Gastroesophageal sphincter (tissue), 4 donors: ENCODE measurements at regions not wholly inside any gene's neighbourhood (a gene's known extent, or its start where the extent isn't known, plus 50 kb on each side); places are given as distances from the start of the nearest gene placed in this dataset.
"Not testable (repeated sequence)": the region's sequence is repeated elsewhere in the genome, so short reads cannot be mapped to it uniquely, and the experiment has no call there.

Source experiments
- ATAC-seq: fragments of 150-250 bp; one replicate; pipeline ENCODE4 v1.9.1; 2016; ENCODE audit warnings: mild to moderate bottlenecking, moderate library complexity
- H3K27ac ChIP-seq, 4 donors: fragments of 200-600 bp; sonication (generic) in 3 of 4; 1 replicate in 3 of 4; 2 replicates in 1 of 4; pipeline ENCODE4 v1.5.1; 2016 to 2019
- H3K27me3 ChIP-seq: fragments of 200-600 bp; sonication (generic); one replicate; pipeline ENCODE4 v1.5.1; 2019
- H3K36me3 ChIP-seq, 2 donors: fragments of 200-600 bp; sonication (generic); one replicate each; pipeline ENCODE4 v1.5.1; 2019; ENCODE audit warnings: control low read depth in 1 of 2
- H3K4me1 ChIP-seq, 3 donors: fragments of 200-600 bp; sonication (generic); 1 replicate in 2 of 3; 2 replicates in 1 of 3; pipeline ENCODE4 v1.5.1; 2016 to 2019; ENCODE audit warnings: control low read depth in 2 of 3
- H3K4me3 ChIP-seq, 2 donors: fragments of 200-600 bp; sonication (generic); one replicate each; pipeline ENCODE4 v1.5.1; 2019; ENCODE audit warnings: mild to moderate bottlenecking in 1 of 2, moderate library complexity in 1 of 2
- H3K9me3 ChIP-seq, 3 donors: fragments of 200-600 bp; sonication (generic); one replicate each; pipeline ENCODE4 v1.5.1; 2017 to 2019; ENCODE audit warnings: control low read depth in 2 of 3
- EP300 ChIP-seq: sonication (generic); formaldehyde crosslinking; IDR thresholded peaks from one replicate; pipeline ENCODE4 v1.6.1; 2017; ENCODE audit warnings: antibody characterized with exemption, mild to moderate bottlenecking
- POLR2A ChIP-seq, 2 donors: fragments of 450-650 bp; IDR thresholded peaks; one replicate each; pipeline ENCODE4 v1.6.1; 2017; ENCODE audit warnings: antibody characterized with exemption in 2 of 2, mild to moderate bottlenecking in 2 of 2, moderate library complexity in 1 of 2
- POLR2AphosphoS5 ChIP-seq: sonication (generic); formaldehyde crosslinking; IDR thresholded peaks from one replicate; pipeline ENCODE4 v1.6.1; 2017; ENCODE audit warnings: antibody characterized with exemption
- WGBS, 2 donors: methylation state at CpG; one replicate each; pipeline ENCODE4 v1.1.5; 2018; ENCODE audit warnings: low coverage in 1 of 2; 5-methylcytosine and 5-hydroxymethylcytosine counted together
- TF ChIP-seq, protein P1 (sequence below), 4 experiments: fragments of 200-600 bp in 2 of 4; fragments of 450-650 bp in 2 of 4; sonication (generic) in 1 of 4; IDR thresholded peaks; one replicate each; pipeline ENCODE4 v1.5.1; 2017 to 2019; ENCODE audit warnings: antibody characterized with exemption in 4 of 4, mild to moderate bottlenecking in 2 of 4, moderate library complexity in 2 of 4

DNA sequence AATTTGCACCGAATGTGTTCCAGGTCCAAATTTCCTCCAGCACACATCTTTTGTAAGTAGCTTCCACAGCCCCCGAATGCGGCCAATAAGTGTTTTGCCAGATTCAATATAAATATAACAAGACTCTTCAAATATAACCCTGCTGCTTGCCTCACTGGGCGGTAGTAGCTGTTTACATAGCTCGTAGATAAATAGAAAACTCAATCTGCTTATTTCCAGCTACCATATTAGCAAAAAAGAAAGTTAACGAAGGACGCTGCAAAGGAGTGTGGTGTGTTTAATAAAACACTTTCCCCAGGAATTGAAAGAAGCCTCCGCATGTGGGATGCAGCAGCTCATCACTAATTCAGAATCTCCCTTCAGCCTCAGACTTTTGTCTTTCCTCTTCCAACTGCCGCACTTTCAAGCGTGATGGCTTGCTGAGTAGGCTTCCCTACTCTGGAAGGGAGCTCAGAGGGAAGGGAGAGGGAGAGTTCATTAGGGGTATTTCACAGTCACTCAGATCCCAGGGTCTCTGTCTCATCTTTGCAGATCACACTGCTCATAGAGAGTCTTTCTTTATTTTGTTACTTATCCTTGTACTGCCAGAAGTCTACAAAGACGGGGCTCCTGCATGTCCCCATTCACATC lies 367.0 kb downstream of the RND3 start:
- no peaks in the 10 kb centered on the region for H3K9me3 ChIP-seq
- WGBS, 2 donors, result 66 to 76% methylated on average over 8 to 11 of the region's 11 CpGs
- no peak overlapping the region for H3K27ac ChIP-seq
- ATAC-seq, result no peak
- no peaks in the 10 kb centered on the region for H3K27me3 ChIP-seq
- no peak overlapping the region for H3K4me3 ChIP-seq
- no peaks in the 10 kb centered on the region for H3K4me1 ChIP-seq
- TF ChIP-seq POLR2A (IDR thresholded peaks at IDR 0.05) (no peak), EP300 (no peak), POLR2AphosphoS5 (no peak)
- TF ChIP-seq, protein P1, sequence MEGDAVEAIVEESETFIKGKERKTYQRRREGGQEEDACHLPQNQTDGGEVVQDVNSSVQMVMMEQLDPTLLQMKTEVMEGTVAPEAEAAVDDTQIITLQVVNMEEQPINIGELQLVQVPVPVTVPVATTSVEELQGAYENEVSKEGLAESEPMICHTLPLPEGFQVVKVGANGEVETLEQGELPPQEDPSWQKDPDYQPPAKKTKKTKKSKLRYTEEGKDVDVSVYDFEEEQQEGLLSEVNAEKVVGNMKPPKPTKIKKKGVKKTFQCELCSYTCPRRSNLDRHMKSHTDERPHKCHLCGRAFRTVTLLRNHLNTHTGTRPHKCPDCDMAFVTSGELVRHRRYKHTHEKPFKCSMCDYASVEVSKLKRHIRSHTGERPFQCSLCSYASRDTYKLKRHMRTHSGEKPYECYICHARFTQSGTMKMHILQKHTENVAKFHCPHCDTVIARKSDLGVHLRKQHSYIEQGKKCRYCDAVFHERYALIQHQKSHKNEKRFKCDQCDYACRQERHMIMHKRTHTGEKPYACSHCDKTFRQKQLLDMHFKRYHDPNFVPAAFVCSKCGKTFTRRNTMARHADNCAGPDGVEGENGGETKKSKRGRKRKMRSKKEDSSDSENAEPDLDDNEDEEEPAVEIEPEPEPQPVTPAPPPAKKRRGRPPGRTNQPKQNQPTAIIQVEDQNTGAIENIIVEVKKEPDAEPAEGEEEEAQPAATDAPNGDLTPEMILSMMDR (IDR thresholded peaks at IDR 0.05), result no peak
- H3K36me3 ChIP-seq, result no peaks in the 10 kb centered on the region

DNA sequence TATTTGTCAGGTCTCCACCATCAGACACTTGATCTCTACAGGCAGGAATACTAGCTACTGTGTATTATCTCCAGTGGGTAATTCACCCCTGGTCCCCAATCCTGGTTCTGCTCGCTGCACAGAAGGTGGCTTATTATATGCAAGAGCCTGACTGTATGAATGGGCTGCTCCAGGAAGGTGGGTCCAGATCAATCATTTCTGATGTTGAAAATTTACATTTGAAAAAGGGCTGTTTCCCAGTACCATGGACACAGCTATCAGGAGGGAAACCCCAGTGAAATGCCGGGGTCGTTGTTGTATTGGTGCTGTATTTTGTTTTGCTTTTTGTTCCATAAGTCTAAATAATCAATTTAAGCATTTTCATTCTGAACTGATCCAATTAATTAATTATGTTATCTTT lies 367.6 kb downstream of the RND3 start:
- Histone ChIP-seq H3K9me3 (no peaks in the 10 kb centered on the region), H3K36me3 (no peaks in the 10 kb centered on the region), H3K4me1 (no peaks in the 10 kb centered on the region), H3K27me3 (no peaks in the 10 kb centered on the region), H3K27ac (no peak overlapping the region), H3K4me3 (no peak overlapping the region)
- no peak for ATAC-seq
- WGBS, 2 donors, result 85 to 94% methylated on average over 3 of the region's 3 CpGs
- TF ChIP-seq POLR2AphosphoS5 (no peak), EP300 (no peak), POLR2A (IDR thresholded peaks at IDR 0.05) (no peak)
- TF ChIP-seq, protein P1 (IDR thresholded peaks at IDR 0.05), result no peak

DNA sequence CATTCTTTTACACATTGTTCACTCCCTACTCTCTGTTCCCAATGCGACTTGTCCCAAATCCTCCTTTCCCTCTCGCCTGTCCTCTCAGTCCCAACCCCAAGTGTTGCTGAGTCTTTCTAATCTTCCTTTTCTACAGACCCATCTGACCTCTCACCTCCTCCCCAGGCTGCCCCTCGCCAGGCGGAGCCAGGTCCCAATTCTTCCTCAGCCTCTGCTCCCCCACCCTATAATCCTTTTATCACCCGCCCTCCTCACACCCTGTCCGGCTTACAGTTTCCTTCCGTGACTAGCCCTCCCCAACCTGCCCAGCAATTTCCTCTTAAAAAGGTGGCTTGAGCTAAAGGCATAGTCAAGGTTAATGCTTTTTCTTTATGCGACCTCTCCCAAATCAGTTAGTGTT lies 373.4 kb downstream of the RND3 start:
- not testable (repeated sequence) for H3K27me3 ChIP-seq, H3K4me1 ChIP-seq, H3K36me3 ChIP-seq, H3K9me3 ChIP-seq, H3K27ac ChIP-seq, ATAC-seq, H3K4me3 ChIP-seq
- WGBS, 2 donors, result 67 to 71% methylated on average over 7 to 8 of the region's 8 CpGs

DNA sequence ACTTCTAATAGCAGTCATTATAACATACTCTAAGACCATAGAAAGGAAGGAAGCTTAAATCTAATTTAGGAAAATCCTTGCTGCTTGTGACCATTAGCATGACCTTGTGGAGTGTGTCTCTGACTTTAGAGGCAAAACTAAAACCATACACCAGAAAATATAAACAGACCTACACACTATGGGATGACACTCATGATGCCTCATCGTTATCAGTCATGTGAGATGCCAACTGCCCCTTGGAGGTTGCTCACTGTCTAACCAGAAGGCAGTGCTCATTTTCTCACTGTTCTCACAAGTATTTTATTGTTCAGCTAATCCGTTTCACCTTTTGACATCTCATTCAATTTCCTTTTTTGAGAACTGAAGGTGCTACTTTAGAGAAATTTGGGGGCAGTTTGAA lies 376.9 kb downstream of the RND3 start:
- no peaks in the 10 kb centered on the region for H3K27me3 ChIP-seq
- no peak overlapping the region for H3K4me3 ChIP-seq
- no peak for ATAC-seq

DNA sequence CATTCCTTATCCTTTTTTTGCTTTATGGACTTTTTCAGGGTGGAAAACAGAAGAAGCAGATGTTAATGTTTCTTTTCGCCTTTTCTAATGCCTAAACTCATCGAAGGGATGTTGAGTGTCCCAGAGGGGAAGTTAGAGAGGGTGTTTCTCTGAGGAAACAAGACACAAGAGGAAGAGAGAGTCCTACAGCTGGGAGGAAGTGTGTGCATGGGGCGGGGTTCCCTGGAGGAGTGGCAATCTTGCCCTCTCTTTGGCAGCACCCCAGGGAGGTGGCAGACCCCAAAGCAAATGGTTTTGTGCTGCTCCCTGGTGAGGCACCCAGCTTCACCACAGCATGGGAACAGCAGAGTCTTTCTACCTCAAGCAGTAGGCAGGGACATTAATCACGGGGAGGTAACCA lies 377.6 kb downstream of the RND3 start:
- peak; percentile 25 for ATAC-seq

More for the DNA sequence above, 376.9 kb downstream of the RND3 start:
- 67 to 76% methylated on average over 2 of the region's 2 CpGs for WGBS, 2 donors
- Histone ChIP-seq H3K27ac (no peak overlapping the region), H3K4me1 (no peaks in the 10 kb centered on the region), H3K36me3 (no peaks in the 10 kb centered on the region), H3K9me3 (no peaks in the 10 kb centered on the region)
- TF ChIP-seq POLR2A (IDR thresholded peaks at IDR 0.05), result no peak
- no peak for TF ChIP-seq EP300
- TF ChIP-seq POLR2AphosphoS5, result no peak
- TF ChIP-seq, protein P1 (IDR thresholded peaks at IDR 0.05), result no peak

DNA sequence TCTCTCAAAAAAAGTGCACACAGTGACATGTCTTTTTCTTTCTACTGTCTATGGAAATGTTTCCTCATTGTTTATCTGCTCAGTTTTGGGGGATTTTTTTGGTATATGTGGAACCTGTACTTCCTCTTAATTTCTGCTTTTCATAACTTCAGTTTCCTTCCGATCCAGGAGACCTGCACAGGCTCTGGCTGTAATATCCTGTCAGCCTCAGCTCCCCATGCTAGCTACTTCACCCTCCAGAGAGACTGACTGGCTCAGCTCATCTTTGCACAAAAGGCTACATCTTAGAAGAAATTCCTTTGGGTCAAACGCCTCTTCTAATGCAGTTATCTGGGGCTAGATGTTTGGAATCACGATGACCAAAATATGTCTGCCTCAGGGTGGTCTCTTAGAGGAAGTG lies 378.4 kb downstream of the RND3 start:
- ATAC-seq, result no peak
- H3K36me3 ChIP-seq, result no peaks in the 10 kb centered on the region
- H3K27me3 ChIP-seq, result no peaks in the 10 kb centered on the region
- no peak overlapping the region for H3K4me3 ChIP-seq
- no peak for TF ChIP-seq EP300
- TF ChIP-seq, protein P1 (IDR thresholded peaks at IDR 0.05), result no peak
- TF ChIP-seq POLR2AphosphoS5, result no peak
- no peak for TF ChIP-seq POLR2A (IDR thresholded peaks at IDR 0.05)
- no peak overlapping the region for H3K27ac ChIP-seq
- H3K4me1 ChIP-seq, result no peaks in the 10 kb centered on the region
- WGBS, 2 donors, result 38 to 100% methylated on average over 1 to 3 of the region's 3 CpGs
- H3K9me3 ChIP-seq, result no peaks in the 10 kb centered on the region

More for the DNA sequence above, 377.6 kb downstream of the RND3 start:
- H3K4me3 ChIP-seq, result no peak overlapping the region
- no peak overlapping the region for H3K27ac ChIP-seq
- no peaks in the 10 kb centered on the region for H3K4me1 ChIP-seq
- TF ChIP-seq POLR2AphosphoS5 (no peak), EP300 (no peak)
- no peaks in the 10 kb centered on the region for H3K27me3 ChIP-seq
- no peaks in the 10 kb centered on the region for H3K36me3 ChIP-seq
- no peaks in the 10 kb centered on the region for H3K9me3 ChIP-seq
- 76 to 89% methylated on average over 4 of the region's 4 CpGs for whole genome bisulfite sequencing, 2 donors
